H1 (cell line): ENCODE measurements at regions not wholly inside any gene's neighbourhood (a gene's known extent, or its start where the extent isn't known, plus 50 kb on each side); places are given as distances from the start of the nearest gene placed in this dataset.

ENCODE experiments used
- BACH1 ChIP-seq: IDR thresholded peaks from 2 replicates; pipeline ENCODE4 v1.6.1; 2012; ENCODE audit warnings: low read length, improper control_type of control experiment
- CBX5 ChIP-seq: fragments of 300-800, 300-1000 bp; sonication (generic); IDR thresholded peaks from 2 replicates; pipeline ENCODE4 v1.7.1; 2016; ENCODE audit warnings: antibody characterized with exemption, low read length, low read depth
- GTF2F1 ChIP-seq: IDR thresholded peaks from 2 replicates; pipeline ENCODE4 v1.6.1; 2012; ENCODE audit warnings: low read depth, low read length, improper control_type of control experiment, borderline replicate concordance
- TCF12 ChIP-seq: IDR thresholded peaks from 2 replicates; pipeline ENCODE4 v1.6.1; 2011; ENCODE audit warnings: low read depth, mild to moderate bottlenecking, low read length

DNA sequence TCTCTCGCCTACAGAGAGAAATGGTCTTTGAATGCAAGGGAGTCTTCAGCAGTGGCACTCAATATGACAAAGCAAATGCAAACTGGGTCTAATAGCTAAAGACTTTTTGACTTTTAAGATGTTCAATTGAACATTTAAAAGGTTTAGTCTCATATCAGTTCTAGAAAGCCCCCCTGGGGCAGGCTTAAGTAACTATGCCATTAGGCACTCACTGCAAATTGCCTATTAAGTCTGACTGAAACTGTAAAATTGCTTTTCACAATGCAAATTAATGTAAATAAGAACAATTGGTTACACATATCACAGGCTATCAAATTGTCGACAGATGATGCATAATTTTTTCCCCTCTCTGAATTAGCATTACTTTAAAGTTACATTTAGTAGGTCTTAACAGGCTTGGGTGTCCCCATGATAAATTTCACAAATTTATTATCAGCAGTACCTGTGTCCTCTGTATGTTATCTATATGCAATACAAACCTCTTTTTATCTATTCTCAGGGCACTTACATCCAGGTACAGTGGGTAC, 329.1 kb downstream of the LRRIQ3 start (continued):
- TF ChIP-seq BACH1 (no peak), TCF12 (no peak), GTF2F1 (no peak), CBX5 (no peak)
